NB4 (cell line): ENCODE measurements at regions not wholly inside any gene's neighbourhood (a gene's known extent, or its start where the extent isn't known, plus 50 kb on each side); places are given as distances from the start of the nearest gene placed in this dataset.
A peak's percentile ranks its signal among the peaks of the same experiment; 100 is the strongest.

Experiments used
- DNase-seq: peaks from one replicate; pipeline ENCODE4 v3.0.0; 2010; ENCODE audit warnings: low read depth
- H3K4me3 ChIP-seq: one replicate; pipeline ENCODE4 v1.5.1; 2011; ENCODE audit warnings: mild to moderate bottlenecking, low read depth, low read length, moderate library complexity
- MYC ChIP-seq: IDR thresholded peaks from 2 replicates; pipeline ENCODE4 v1.6.1; 2011; ENCODE audit warnings: low read depth, low read length
- POLR2A ChIP-seq: IDR thresholded peaks from 2 replicates; pipeline ENCODE4 v1.6.1; 2011; ENCODE audit warnings: mild to moderate bottlenecking; ENCODE audit not compliant: insufficient read length; ENCODE audit errors: extremely low read depth
- TF ChIP-seq, protein P1 (sequence below): IDR thresholded peaks from 2 replicates; pipeline ENCODE4 v1.6.1; 2011; ENCODE audit warnings: low read depth, low read length
- TF ChIP-seq, protein P2 (sequence below): IDR thresholded peaks from one replicate; pipeline ENCODE4 v1.5.1; 2012; ENCODE audit warnings: low read depth, low read length

- no peak for DNase-seq
- no peak overlapping the region for H3K4me3 ChIP-seq
- no peak for TF ChIP-seq POLR2A
Observed at GRCh38 chr10:111222961-111223360, 146.1 kb downstream of the ADRA2A start.

DNA sequence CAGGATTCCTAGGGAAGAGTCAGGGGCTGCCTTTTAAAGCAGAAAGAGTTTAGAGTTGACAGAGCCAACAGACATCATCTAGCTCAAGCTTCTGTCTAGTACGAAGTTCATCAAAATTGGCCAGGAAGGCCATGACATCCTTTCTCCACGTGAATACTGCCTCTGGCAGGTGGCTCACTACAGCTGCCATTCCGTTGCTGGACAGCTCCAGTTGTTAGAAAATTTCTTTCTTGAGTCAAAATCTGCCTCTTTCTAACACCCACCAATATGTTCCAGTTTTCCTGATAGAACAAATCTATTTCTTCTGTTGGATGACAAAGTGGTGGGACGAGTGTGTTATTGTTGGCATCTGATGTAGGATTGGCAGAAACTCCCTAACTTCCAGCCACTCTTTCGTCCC, 154.9 kb downstream of the ADRA2A start:
- no peak for TF ChIP-seq MYC
- TF ChIP-seq, protein P1, sequence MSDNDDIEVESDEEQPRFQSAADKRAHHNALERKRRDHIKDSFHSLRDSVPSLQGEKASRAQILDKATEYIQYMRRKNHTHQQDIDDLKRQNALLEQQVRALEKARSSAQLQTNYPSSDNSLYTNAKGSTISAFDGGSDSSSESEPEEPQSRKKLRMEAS, result no peak; the same call in 1 of the 2 replicates
- TF ChIP-seq, protein P2, sequence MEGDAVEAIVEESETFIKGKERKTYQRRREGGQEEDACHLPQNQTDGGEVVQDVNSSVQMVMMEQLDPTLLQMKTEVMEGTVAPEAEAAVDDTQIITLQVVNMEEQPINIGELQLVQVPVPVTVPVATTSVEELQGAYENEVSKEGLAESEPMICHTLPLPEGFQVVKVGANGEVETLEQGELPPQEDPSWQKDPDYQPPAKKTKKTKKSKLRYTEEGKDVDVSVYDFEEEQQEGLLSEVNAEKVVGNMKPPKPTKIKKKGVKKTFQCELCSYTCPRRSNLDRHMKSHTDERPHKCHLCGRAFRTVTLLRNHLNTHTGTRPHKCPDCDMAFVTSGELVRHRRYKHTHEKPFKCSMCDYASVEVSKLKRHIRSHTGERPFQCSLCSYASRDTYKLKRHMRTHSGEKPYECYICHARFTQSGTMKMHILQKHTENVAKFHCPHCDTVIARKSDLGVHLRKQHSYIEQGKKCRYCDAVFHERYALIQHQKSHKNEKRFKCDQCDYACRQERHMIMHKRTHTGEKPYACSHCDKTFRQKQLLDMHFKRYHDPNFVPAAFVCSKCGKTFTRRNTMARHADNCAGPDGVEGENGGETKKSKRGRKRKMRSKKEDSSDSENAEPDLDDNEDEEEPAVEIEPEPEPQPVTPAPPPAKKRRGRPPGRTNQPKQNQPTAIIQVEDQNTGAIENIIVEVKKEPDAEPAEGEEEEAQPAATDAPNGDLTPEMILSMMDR, result no peak
- TF ChIP-seq POLR2A, result no peak
- no peak overlapping the region for H3K4me3 ChIP-seq
- DNase-seq, result no peak

DNA sequence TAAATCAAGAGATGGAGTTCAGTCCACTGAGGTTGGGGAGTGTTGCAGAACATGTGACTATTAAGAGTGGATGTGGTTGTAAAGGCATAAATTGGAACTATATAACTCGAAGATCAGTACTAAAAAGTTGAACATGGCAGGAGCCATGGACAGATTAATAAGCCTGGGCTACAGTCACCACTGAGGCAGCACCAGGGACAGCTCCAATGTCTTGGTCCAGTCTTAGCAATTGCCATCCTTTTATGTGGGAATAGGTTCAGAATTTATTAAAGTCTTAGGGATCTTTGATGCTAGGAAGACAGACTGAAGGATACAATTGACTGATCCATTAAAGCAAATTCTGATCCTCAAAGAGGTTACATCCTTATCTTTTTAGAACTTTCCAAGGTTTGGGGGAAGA, 156.6 kb downstream of the ADRA2A start:
- TF ChIP-seq MYC (no peak), POLR2A (no peak)
- TF ChIP-seq, protein P1, result no peak
- TF ChIP-seq, protein P2, result no peak
- H3K4me3 ChIP-seq, result no peak overlapping the region
- peak; percentile 12 for DNase-seq

DNA sequence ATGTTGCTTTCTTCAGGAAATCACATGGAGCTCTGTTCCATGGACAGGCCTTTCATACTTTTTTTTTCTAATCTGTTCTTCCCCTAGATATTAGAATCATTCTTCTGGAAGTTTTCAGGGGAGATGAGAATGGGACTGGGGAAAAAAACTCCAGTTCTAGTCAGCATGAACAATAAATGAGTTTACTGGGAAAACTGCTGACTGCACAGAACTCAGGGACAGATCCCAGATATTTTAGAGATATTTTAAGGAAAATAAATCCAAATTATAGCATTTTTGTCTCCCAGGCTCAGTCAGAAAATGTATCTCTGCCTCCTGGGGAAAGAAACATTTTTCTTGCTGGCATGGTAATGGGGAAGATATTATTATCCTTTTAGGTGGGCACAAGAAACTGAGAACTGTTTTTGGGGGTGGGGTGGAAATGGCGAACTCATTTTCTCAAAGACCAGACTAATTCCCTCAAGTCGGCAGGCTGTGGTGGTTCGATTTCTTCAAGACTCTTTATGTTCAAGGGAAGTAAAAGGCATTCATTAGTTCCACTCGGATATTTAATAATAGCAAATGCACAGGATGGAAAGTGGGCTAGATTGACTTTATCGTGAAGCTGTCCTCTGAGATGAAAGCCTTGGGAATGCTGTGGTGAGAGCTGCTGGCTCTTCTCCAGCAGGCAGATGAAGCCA, 157.5 kb downstream of the ADRA2A start:
- no peak for DNase-seq
- TF ChIP-seq, protein P2, result no peak
- TF ChIP-seq POLR2A, result no peak
- TF ChIP-seq, protein P1, result no peak
- TF ChIP-seq MYC, result no peak
- H3K4me3 ChIP-seq, result no peak overlapping the region

DNA sequence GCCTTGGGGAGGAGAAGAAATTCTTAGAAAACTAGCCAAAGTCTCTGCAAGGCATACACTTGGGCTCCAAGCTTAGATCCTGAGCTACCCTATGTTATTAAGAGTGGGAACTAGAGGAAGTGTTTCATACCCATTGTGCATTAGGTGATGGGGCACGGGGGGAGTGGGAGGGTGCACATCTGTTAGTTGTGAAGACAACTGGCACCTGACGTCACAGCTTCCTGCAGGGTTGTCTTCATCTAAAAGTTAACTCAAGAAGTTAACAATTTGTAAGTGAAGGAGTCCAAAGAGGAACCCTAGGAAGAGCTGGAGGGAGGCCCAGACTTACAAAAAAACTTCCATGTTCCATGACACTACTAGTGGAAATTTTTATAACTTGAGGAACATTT, 158.1 kb downstream of the ADRA2A start:
- no peak for TF ChIP-seq POLR2A
- TF ChIP-seq, protein P2, result no peak
- TF ChIP-seq, protein P1, result no peak
- TF ChIP-seq MYC, result no peak
- no peak for DNase-seq
- H3K4me3 ChIP-seq, result no peak overlapping the region

- no peak overlapping the region for H3K4me3 ChIP-seq
- DNase-seq, result no peak
- TF ChIP-seq POLR2A, result no peak
- TF ChIP-seq, protein P1, result no peak
- TF ChIP-seq, protein P2, result no peak
- TF ChIP-seq MYC, result no peak
Observed at GRCh38 chr10:111240348-111240747, 163.5 kb downstream of the ADRA2A start.
